Skeletal muscle satellite cell (primary cell): ENCODE measurements at regions not wholly inside any gene's neighbourhood (a gene's known extent, or its start where the extent isn't known, plus 50 kb on each side); places are given as distances from the start of the nearest gene placed in this dataset.

Source experiments
- H3K27me3 ChIP-seq: 2 replicates; pipeline ENCODE4 v1.7.0; 2013; ENCODE audit warnings: low read length; ENCODE audit not compliant: control insufficient read depth, insufficient read depth
- H3K36me3 ChIP-seq: 2 replicates; pipeline ENCODE4 v1.7.0; 2013; ENCODE audit warnings: mild to moderate bottlenecking, control low read depth, low read length; ENCODE audit not compliant: insufficient read depth
- H3K4me1 ChIP-seq: 2 replicates; pipeline ENCODE4 v1.7.0; 2013; ENCODE audit warnings: low read length; ENCODE audit not compliant: control insufficient read depth, insufficient read depth
- H3K4me2 ChIP-seq: 2 replicates; pipeline ENCODE4 v1.7.0; 2013; ENCODE audit warnings: mild to moderate bottlenecking, low read length
- H3K4me3 ChIP-seq: 2 replicates; pipeline ENCODE4 v1.7.0; 2013; ENCODE audit warnings: low read length
- H3K9ac ChIP-seq: 2 replicates; pipeline ENCODE4 v1.7.0; 2013; ENCODE audit warnings: mild to moderate bottlenecking, low read depth, low read length, moderate library complexity
- H3K9me3 ChIP-seq: replicated peaks from 2 replicates; pipeline ENCODE4 v1.7.0; 2013; ENCODE audit warnings: mild to moderate bottlenecking, control low read depth, low read length

DNA sequence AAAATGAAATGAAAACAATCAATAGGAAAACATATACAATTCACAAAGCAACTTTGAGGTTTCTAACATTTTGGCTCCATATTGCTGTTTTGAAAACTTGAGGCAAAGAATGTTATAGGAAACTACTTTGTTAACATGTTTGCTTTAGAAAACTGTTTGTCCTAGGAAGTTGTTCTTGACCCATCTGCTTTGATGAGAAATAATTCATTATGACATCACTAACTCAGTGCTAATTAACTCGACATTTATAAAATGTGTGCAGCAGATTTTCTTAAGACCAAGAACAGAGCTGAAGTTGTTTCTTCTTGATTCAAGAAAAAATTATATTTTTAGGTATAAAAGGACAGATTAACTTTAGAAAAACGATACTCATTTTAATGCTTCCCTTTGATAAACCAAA, 94.7 kb downstream of the SOX9 start:
- Histone ChIP-seq H3K27me3 (peaks cover 46% of the 10 kb centered on the region), H3K4me2 (no peak overlapping the region), H3K4me1 (peaks cover 4% of the 10 kb centered on the region), H3K36me3 (no peaks in the 10 kb centered on the region), H3K9ac (no peak overlapping the region), H3K9me3 (no peaks in the 10 kb centered on the region), H3K4me3 (no peak overlapping the region)

DNA sequence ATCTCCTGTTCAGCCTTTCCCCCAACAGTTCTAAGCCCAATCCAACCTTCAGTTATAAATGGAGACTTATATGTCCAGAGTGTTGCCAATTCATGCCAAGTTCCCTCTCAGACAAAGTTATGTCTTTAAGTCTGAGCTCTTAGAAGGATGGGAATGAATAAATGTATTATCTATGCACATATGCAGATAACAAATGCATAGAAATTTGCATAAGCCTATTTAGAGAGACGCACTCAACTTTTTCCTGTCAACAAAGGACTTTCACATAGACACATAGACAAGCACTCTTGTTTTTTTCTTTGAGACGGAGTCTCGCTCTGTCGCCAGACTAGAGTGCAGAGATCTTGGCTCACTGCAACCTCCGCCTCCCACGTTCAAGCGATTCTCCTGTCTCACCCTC, 95.1 kb downstream of the SOX9 start:
- Histone ChIP-seq H3K4me3 (no peak overlapping the region), H3K9me3 (no peaks in the 10 kb centered on the region), H3K27me3 (peaks cover 51% of the 10 kb centered on the region), H3K9ac (no peak overlapping the region), H3K36me3 (no peaks in the 10 kb centered on the region), H3K4me2 (no peak overlapping the region), H3K4me1 (peaks cover 4% of the 10 kb centered on the region)

DNA sequence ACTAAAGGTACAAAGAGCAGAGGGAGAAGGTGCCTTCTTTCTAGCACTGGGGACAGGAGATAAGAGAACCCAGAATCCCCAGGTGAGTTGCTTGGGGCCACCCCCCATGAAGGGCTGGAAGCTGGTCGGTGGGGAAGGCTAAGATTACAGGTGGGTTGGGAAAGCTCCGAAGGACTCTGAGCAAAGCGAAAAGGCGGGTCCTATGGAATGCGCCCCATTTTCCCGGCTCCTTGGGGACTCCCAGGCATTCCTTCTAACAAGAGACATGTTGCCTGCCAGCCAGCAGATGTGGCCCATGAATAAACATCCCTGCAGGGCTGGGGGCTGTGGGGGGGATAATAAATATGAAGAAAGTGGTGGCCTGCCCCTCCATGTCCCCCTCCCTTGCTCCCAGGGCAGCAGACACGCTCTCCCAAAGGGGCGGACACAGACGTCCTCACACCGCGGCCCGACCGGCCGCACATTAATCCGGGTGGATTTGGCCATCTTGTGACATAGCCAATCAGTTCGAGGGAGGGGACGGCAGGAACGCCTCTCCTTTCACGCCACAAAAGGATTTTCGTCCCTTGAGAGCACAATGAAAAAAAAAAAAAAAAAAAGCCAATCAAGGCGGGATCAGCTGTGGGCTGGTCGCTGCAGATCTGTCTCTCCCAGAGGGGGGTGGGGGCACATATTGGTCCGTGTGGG, 98.5 kb downstream of the SOX9 start:
- Histone ChIP-seq H3K4me3 (peak overlapping the region; percentile 42), H3K4me1 (peaks cover 4% of the 10 kb centered on the region), H3K9ac (no peak overlapping the region), H3K27me3 (peaks cover 66% of the 10 kb centered on the region), H3K9me3 (no peaks in the 10 kb centered on the region), H3K36me3 (no peaks in the 10 kb centered on the region), H3K4me2 (peak overlapping the region; percentile 33)

GRCh38 chr17:72219824-72220493, 99.1 kb downstream of the SOX9 start:
- no peaks in the 10 kb centered on the region for H3K9me3 ChIP-seq
- peak overlapping the region; percentile 50 for H3K4me3 ChIP-seq
- peaks cover 4% of the 10 kb centered on the region for H3K4me1 ChIP-seq
- H3K4me2 ChIP-seq, result peak overlapping the region; percentile 33
- no peaks in the 10 kb centered on the region for H3K36me3 ChIP-seq
- peaks cover 63% of the 10 kb centered on the region for H3K27me3 ChIP-seq
- no peak overlapping the region for H3K9ac ChIP-seq

DNA sequence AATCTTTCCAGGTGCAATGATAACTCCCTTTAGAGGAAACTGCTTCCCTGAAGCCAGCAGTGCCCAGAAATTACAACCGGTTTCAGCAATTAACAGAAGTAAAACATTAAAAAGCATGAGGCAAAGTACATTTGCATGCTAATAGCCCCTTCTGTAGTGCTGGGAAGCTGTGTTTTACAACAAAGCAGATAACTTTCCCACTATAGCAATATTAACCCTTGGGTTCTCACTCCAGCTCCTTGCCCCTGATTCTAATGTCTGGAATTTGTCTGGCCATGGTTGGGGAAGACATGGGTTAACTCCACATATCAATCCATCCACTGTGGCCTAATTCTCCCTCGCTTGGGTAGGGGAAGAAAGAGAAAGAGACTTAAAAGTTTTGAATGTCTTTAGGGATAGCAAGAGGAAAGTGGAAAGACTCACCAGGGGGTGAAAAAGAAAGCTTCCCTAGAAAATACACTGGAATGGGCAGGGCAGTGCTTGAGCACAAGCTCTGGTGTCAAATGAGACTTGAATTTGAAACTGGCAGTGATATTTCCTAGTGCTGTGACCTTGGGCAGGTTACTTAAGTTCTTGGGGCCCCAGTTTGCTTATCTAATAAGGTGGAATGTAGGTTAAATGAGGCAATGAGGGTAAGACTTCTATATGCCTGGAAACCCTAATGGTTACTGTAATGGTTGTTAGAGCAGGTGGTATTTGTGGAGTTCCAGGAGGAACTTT, 102.0 kb downstream of the SOX9 start:
- Histone ChIP-seq H3K4me2 (no peak overlapping the region), H3K36me3 (no peaks in the 10 kb centered on the region), H3K27me3 (peaks cover 50% of the 10 kb centered on the region), H3K4me3 (no peak overlapping the region), H3K4me1 (peaks cover 4% of the 10 kb centered on the region), H3K9ac (no peak overlapping the region), H3K9me3 (no peaks in the 10 kb centered on the region)

- Histone ChIP-seq H3K9ac (no peak overlapping the region), H3K27me3 (peaks cover 42% of the 10 kb centered on the region), H3K4me2 (no peak overlapping the region), H3K4me1 (peaks cover 4% of the 10 kb centered on the region), H3K4me3 (no peak overlapping the region), H3K36me3 (no peaks in the 10 kb centered on the region), H3K9me3 (no peaks in the 10 kb centered on the region)
These were observed 103.1 kb downstream of the SOX9 start for GRCh38 chr17:72223866-72224291.

GRCh38 chr17:72226322-72226721, 105.5 kb downstream of the SOX9 start:
- no peaks in the 10 kb centered on the region for H3K4me1 ChIP-seq
- peaks cover 18% of the 10 kb centered on the region for H3K27me3 ChIP-seq
- no peak overlapping the region for H3K4me3 ChIP-seq
- H3K9ac ChIP-seq, result no peak overlapping the region
- no peaks in the 10 kb centered on the region for H3K9me3 ChIP-seq
- H3K36me3 ChIP-seq, result no peaks in the 10 kb centered on the region
- H3K4me2 ChIP-seq, result no peak overlapping the region

- no peak overlapping the region for H3K4me2 ChIP-seq
- peaks cover 9% of the 10 kb centered on the region for H3K27me3 ChIP-seq
- no peaks in the 10 kb centered on the region for H3K9me3 ChIP-seq
- no peaks in the 10 kb centered on the region for H3K36me3 ChIP-seq
- no peaks in the 10 kb centered on the region for H3K4me1 ChIP-seq
- no peak overlapping the region for H3K4me3 ChIP-seq
- no peak overlapping the region for H3K9ac ChIP-seq
These were observed 113.2 kb downstream of the SOX9 start for GRCh38 chr17:72233986-72234385.

GRCh38 chr17:72234985-72235384, 114.2 kb downstream of the SOX9 start:
- peaks cover 9% of the 10 kb centered on the region for H3K27me3 ChIP-seq
- H3K9ac ChIP-seq, result no peak overlapping the region
- H3K36me3 ChIP-seq, result no peaks in the 10 kb centered on the region
- H3K4me3 ChIP-seq, result no peak overlapping the region
- no peak overlapping the region for H3K4me2 ChIP-seq
- H3K9me3 ChIP-seq, result no peaks in the 10 kb centered on the region
- H3K4me1 ChIP-seq, result no peaks in the 10 kb centered on the region

DNA sequence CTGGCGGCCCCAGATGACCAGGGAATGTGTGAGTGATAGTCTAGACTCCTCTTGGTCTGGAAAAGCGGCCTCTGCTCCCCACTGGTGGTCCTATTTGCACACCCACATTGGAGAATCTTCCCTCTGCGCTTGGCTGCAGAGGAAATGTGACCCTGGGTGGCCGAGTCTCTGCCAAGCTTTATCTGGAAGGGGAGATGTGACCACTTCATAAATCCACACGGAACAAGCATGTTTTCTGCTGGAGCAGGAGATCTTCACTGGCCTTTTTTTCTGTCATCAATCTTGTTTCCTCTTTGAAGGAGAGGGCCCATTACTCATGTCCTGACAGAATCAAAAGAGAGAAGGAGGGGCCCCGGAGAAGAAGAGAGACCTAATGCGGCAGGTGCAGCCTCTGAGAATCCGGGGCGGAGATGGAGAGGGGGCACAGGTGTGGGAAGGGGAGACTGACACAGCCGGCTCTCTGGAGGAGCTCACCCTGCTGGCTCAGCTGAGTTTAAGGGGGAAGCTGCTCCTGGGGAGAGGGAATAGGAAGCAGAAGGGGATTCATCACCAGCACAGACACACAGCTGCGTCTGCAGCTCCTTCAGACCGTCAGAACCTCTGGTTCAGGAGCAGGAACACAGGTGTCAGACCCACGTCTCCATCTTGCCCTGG, 116.3 kb downstream of the SOX9 start:
- Histone ChIP-seq H3K9ac (no peak overlapping the region), H3K27me3 (peaks cover 7% of the 10 kb centered on the region), H3K4me1 (no peaks in the 10 kb centered on the region), H3K9me3 (no peaks in the 10 kb centered on the region), H3K4me3 (no peak overlapping the region), H3K4me2 (no peak overlapping the region), H3K36me3 (no peaks in the 10 kb centered on the region)

GRCh38 chr17:72238157-72238673, 117.4 kb downstream of the SOX9 start:
- Histone ChIP-seq H3K9ac (no peak overlapping the region), H3K9me3 (no peaks in the 10 kb centered on the region), H3K36me3 (no peaks in the 10 kb centered on the region), H3K4me1 (no peaks in the 10 kb centered on the region), H3K27me3 (peaks cover 7% of the 10 kb centered on the region), H3K4me2 (no peak overlapping the region), H3K4me3 (no peak overlapping the region)
